ENCODE measurements at regions not wholly inside any gene's neighbourhood (a gene's known extent, or its start where the extent isn't known, plus 50 kb on each side); places are given as distances from the start of the nearest gene placed in this dataset.

DNA sequence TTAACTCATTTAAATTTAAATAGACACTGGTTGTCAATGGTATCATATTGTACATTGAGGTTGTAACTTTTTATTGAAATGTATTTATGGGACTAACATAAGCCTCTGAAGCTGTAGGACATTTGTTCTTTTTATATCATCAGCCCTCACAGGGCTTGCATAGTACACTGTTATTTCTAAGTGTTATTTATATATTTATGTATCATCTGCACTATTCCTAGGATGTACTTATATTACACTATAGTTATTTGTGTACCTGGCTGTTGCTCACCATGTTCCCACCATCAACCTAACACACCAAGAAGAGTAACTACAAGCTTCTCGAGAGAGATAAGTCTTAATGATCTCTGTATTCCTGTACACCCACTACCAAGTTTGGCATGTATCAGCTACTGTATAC is 224.7 kb downstream of the PPP1R3A start:
- Histone ChIP-seq H3K23ac (ENCODE audit: low read depth, low read length) (no peak overlapping the region), H3K27ac (ENCODE audit: insufficient read depth, low read length) (no peak overlapping the region), H2BK120ac (ENCODE audit: low read depth, low read length) (no peak overlapping the region), H3K14ac (replicated peaks; ENCODE audit: low read depth, low read length) (no peak overlapping the region), H4K91ac (ENCODE audit: insufficient read depth, low read depth, low read length) (no peak overlapping the region), H3K27me3 (ENCODE audit: control insufficient read depth, insufficient read depth, low read length) (no peaks in the 10 kb centered on the region), H3K9me3 (ENCODE audit: control insufficient read depth, insufficient read depth, low read length) (no peaks in the 10 kb centered on the region), H2BK5ac (ENCODE audit: low read depth, low read length, poor library complexity, severe bottlenecking) (no peak overlapping the region), H3K56ac (ENCODE audit: extremely low read depth, insufficient read depth, low read length) (no peak overlapping the region), H3K18ac (ENCODE audit: low read depth, low read length) (no peak overlapping the region), H3K4ac (ENCODE audit: low read depth, low read length) (no peak overlapping the region), H3K9me1 (ENCODE audit: insufficient read depth, low read length) (no peaks in the 10 kb centered on the region), H4K5ac (ENCODE audit: low read depth, low read length) (no peak overlapping the region), H4K20me1 (ENCODE audit: insufficient read depth, low read length) (no peaks in the 10 kb centered on the region), H2AFZ (replicated peaks; ENCODE audit: low read length, poor library complexity) (no peak overlapping the region), H3K4me1 (ENCODE audit: control insufficient read depth, insufficient read depth, low read length) (no peaks in the 10 kb centered on the region), H2AK5ac (ENCODE audit: low read depth, low read length) (no peak overlapping the region), H3K9ac (ENCODE audit: low read depth, low read length) (no peak overlapping the region), H2AK9ac (replicated peaks; ENCODE audit: low read depth, low read length, poor library complexity) (no peak overlapping the region), H3K79me1 (ENCODE audit: low read depth in 1 of 2, low read length in 2 of 2) (no peaks in the 10 kb centered on the region), H3K36me3 (ENCODE audit: control insufficient read depth, insufficient read depth, low read length) (no peaks in the 10 kb centered on the region), H2BK20ac (ENCODE audit: low read depth, low read length) (no peak overlapping the region), H3K4me3 (ENCODE audit: insufficient read depth, low read depth, low read length) (no peak overlapping the region), H2BK15ac (ENCODE audit: low read depth, low read length) (no peak overlapping the region), H3K4me2 (ENCODE audit: low read depth, low read length) (no peak overlapping the region), H4K8ac (ENCODE audit: low read depth in 2 of 2, low read length in 2 of 2) (no peak overlapping the region)
- dilution Hi-C loops (cut with HindIII; ENCODE audit: low sequenced_read_pairs, unreplicated experiment), result no loop called here
- no peak for TF ChIP-seq ELK1 (IDR thresholded peaks at IDR 0.05; ENCODE audit: borderline replicate concordance, low read depth, low read length)
- TF ChIP-seq CTCF (conservative IDR thresholded peaks at IDR 0.05; ENCODE audit: low read depth, low read length), result no peak
- no peak for TF ChIP-seq CEBPB (IDR thresholded peaks at IDR 0.05; ENCODE audit: low read depth, low read length)
- TF ChIP-seq NFE2L2 (IDR thresholded peaks at IDR 0.05; ENCODE audit: low read depth, low read length), result no peak
- no peak for TF ChIP-seq SMC3 (IDR thresholded peaks at IDR 0.05; ENCODE audit: low read depth, low read length)
- TF ChIP-seq POLR2A (IDR thresholded peaks at IDR 0.05; ENCODE audit: low read depth, low read length), result no peak
- no TSS peak for BruUV-seq (replicated peaks)
- no peak for ATAC-seq (ENCODE audit: low read depth)
- in situ Hi-C loops (cut with MboI; ENCODE audit: low sequenced_read_pairs), result loop anchor here (10.0 to 25.0 kb wide), 2 partner anchors 679 to 1132 kb away; no protein-coding TSS in a partner anchor
- WGBS, 2 experiments (ENCODE audit: extremely low coverage in 2 of 2, insufficient read length in 1 of 2), result no CpG with 5 or more reads among the region's 1 CpG
- POLR2A ChIA-PET (ENCODE audit: unreplicated experiment), result no interaction called here
- intact Hi-C loops (cut with micrococcal nuclease), result no loop called here
- DNase-seq, result no peak
- CTCF ChIA-PET, result interaction anchor here (0.6 kb wide), 1 partner anchor 103 kb away, joined by 6 read pairs; no protein-coding TSS in a partner anchor

Data from IMR-90 (cell line).